GM12872 (cell line): ENCODE measurements at regions not wholly inside any gene's neighbourhood (a gene's known extent, or its start where the extent isn't known, plus 50 kb on each side); places are given as distances from the start of the nearest gene placed in this dataset.

Source experiments
- TF ChIP-seq, protein P1 (sequence below): IDR thresholded peaks from 3 replicates; pipeline ENCODE4 v1.5.1; 2011; ENCODE audit warnings: low read depth, mild to moderate bottlenecking, low read length, moderate library complexity; ENCODE audit not compliant: insufficient read depth

DNA sequence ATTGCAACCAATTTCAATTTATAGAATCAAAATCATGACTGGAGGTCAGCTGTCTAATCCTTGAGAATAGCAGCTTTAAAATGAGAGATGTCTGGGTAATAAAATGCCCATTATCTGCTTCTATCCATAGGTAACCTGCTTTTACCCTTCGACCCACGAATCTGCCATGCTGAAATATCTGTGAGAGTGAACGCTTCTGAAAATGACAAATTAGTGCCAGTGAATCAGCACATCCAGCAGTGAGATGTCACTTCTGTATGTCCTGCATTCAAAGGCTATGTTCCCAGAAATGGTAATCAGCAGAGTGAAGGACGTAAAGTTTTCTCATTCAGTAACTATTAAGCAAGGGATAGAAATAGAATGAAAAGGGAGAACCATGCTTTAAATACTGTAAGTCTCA, 532.4 kb upstream of the ITGA1 start:
- TF ChIP-seq, protein P1, sequence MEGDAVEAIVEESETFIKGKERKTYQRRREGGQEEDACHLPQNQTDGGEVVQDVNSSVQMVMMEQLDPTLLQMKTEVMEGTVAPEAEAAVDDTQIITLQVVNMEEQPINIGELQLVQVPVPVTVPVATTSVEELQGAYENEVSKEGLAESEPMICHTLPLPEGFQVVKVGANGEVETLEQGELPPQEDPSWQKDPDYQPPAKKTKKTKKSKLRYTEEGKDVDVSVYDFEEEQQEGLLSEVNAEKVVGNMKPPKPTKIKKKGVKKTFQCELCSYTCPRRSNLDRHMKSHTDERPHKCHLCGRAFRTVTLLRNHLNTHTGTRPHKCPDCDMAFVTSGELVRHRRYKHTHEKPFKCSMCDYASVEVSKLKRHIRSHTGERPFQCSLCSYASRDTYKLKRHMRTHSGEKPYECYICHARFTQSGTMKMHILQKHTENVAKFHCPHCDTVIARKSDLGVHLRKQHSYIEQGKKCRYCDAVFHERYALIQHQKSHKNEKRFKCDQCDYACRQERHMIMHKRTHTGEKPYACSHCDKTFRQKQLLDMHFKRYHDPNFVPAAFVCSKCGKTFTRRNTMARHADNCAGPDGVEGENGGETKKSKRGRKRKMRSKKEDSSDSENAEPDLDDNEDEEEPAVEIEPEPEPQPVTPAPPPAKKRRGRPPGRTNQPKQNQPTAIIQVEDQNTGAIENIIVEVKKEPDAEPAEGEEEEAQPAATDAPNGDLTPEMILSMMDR = no peak

DNA sequence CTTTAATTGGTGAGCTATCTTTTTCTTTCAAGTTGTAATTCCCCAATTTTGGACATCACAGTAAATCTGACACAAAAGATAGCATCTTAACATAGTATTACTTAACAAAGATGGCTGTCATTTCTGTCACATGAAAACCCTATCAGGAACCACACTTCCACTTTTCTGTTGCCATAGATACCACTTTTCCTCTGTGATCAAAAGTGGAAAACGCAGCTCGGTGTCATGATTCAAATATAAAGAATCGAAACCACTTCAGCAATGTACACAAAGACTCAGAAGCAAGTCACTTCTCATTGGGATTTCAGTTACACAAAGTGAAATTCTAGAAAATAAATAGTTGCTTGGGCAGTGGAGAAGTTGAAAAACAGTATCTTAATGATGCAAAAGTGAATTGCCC, 524.9 kb upstream of the ITGA1 start:
- TF ChIP-seq, protein P1 = no peak

DNA sequence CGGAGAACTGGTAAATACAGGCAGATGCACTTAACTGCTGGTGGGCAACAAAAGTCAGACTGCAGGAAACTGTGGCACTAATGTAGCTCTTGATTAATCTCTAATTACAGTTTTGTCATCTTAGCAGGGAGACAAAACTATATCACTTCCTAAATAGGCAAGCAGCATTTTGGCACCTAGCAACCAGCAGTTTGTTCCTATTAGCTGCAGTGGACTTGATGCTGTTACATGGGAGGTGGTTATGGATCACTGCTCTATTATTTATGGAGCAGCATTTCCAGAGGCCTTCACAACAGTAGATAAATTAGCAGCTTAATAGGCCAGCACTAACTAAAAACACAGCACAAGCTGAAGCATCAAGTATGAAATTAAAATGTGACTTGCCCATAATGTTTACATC, 518.3 kb upstream of the ITGA1 start:
- TF ChIP-seq, protein P1 = no peak

DNA sequence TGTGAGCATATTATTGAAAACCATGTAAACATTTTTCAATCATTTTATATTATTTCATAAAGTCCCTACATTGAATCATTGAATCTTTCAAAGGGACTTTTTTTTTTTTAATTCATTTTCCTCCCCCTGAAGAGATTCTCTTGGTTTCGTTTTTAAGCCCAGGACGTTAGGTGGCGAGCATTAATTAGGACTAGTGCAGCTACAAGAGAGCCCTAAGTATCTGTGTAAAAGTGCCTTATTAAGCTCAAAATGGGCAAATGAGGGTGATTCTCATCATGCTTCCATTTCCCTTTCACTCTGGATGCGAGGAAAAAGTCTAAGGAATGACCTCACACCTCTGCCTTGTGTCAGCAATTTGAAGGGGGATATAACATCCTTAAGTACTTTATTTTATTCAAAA, 517.9 kb upstream of the ITGA1 start:
- TF ChIP-seq, protein P1 = no peak

DNA sequence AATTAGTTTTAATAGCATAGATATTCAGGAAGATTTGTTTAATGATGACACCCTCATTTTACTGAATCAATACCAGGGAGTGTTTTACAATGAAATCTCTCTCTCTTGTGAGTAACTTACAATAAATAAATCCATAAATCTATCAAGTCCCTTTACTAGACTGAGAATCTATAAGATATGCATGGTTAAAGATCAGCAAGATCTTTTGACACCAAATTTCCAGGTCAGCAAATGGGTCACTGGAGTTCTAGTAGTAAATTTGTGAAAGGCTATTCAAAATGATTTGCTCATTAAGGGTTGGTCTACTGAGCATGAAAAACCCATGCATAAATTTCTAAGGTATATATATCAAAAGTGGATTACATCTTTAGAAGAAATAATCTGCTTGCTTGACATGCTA, 512.1 kb upstream of the ITGA1 start:
- TF ChIP-seq, protein P1 = no peak

DNA sequence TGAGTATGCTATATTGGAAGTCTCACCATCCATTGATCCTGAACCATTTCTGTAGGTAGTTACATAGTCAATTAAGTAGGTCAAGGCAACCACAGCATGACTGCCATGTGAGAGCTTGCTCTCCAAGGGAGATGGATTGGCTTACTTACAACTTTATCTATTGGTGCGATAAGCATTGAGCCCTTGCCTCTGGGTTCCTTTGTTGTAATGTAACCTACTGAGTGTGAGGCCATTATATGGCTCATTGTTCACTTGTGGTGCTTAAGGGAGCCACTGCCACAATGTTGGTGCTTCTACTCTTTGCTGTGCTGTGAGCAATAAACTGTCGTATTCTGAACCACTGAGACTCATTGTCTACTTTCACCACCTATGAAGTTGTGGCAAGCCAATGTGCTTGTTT, 510.6 kb upstream of the ITGA1 start:
- TF ChIP-seq, protein P1 = no peak

DNA sequence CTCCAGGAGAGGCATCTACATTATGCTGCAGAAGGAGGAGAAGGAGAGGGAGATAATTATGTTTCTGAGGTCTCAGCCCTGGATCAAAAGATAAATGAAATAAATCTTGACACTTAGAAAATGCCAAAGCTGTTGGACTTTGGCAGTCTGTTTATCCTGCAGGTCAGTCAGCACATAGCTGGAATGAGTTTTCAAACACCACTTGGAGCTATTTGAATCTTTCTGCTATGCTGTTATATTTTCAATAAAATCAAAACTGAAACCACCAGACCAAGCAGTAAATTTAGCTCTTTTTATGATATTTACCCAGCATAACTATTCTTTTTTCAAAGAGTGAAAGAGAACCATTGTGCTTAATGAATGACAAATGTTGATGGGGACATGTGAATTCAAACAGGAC, 505.1 kb upstream of the ITGA1 start:
- TF ChIP-seq, protein P1 = no peak

DNA sequence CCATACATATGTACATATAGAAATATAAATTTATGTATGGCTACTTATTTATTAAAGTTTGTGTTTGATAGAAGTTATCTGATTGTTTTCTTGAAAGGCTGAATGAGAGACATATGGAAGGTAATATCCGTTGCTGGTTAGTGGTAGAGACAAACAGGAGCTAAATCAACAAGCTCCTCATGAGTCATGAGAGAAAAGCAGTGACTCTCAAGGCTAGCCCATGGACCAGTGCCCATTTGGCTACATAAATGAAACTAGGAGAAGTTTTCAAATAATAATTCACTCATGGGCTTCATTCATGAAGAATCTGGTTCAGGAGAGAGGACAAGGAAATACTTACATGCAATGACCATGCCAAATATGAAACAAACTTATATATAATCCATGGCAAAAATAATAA, 504.5 kb upstream of the ITGA1 start:
- TF ChIP-seq, protein P1 = no peak
